GM12864 (cell line): ENCODE measurements at regions not wholly inside any gene's neighbourhood (a gene's known extent, or its start where the extent isn't known, plus 50 kb on each side); places are given as distances from the start of the nearest gene placed in this dataset.

Experiments
- DNase-seq: peaks from one replicate; pipeline ENCODE4 v3.0.0-alpha.2; 2011; ENCODE audit warnings: low read depth
- H3K4me3 ChIP-seq: 2 replicates; pipeline ENCODE4 v1.5.1; 2011; ENCODE audit warnings: mild to moderate bottlenecking, low read depth, low read length, control low read depth
- TF ChIP-seq, protein P1 (sequence below): IDR thresholded peaks from 2 replicates; pipeline ENCODE4 v1.5.1; 2011; ENCODE audit warnings: low read depth, mild to moderate bottlenecking, moderate library complexity, low read length, control low read depth, inconsistent platforms; ENCODE audit errors: missing control alignments

GRCh38 chr14:50011242-50011641, 105.1 kb downstream of the VCPKMT start:
- TF ChIP-seq, protein P1, sequence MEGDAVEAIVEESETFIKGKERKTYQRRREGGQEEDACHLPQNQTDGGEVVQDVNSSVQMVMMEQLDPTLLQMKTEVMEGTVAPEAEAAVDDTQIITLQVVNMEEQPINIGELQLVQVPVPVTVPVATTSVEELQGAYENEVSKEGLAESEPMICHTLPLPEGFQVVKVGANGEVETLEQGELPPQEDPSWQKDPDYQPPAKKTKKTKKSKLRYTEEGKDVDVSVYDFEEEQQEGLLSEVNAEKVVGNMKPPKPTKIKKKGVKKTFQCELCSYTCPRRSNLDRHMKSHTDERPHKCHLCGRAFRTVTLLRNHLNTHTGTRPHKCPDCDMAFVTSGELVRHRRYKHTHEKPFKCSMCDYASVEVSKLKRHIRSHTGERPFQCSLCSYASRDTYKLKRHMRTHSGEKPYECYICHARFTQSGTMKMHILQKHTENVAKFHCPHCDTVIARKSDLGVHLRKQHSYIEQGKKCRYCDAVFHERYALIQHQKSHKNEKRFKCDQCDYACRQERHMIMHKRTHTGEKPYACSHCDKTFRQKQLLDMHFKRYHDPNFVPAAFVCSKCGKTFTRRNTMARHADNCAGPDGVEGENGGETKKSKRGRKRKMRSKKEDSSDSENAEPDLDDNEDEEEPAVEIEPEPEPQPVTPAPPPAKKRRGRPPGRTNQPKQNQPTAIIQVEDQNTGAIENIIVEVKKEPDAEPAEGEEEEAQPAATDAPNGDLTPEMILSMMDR, result no peak
- DNase-seq, result no peak
- no peak overlapping the region for H3K4me3 ChIP-seq

- DNase-seq, result no peak
- TF ChIP-seq, protein P1, result no peak
Observed at GRCh38 chr14:50012644-50013043, 103.7 kb downstream of the VCPKMT start.

GRCh38 chr14:50013198-50013918, 103.0 kb downstream of the VCPKMT start:
- H3K4me3 ChIP-seq, result no peak overlapping the region
- TF ChIP-seq, protein P1, result no peak

More at GRCh38 chr14:50012644-50013043, 103.7 kb downstream of the VCPKMT start:
- H3K4me3 ChIP-seq, result no peak overlapping the region

DNA sequence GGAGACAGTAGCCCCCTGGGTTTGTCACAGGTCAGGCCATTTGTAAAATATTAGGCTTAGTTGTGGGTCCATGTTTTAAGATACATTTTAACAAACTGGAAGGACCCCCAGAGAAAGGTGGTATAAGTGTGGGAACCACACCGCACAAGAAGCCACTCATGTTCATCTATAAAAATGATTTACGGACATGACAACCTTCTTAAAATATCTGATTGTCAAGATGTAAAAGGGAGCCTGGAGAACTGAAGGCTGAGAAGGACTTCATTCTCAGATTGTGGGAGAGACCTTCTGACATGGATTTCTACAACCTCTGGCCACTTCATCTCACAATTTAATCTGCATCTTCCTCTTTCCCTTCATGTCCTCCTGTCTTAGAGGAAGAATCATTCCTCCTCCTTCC, 102.4 kb downstream of the VCPKMT start:
- no peak overlapping the region for H3K4me3 ChIP-seq
- DNase-seq, result no peak
- TF ChIP-seq, protein P1, result no peak

More at GRCh38 chr14:50013198-50013918, 103.0 kb downstream of the VCPKMT start:
- no peak for DNase-seq

DNA sequence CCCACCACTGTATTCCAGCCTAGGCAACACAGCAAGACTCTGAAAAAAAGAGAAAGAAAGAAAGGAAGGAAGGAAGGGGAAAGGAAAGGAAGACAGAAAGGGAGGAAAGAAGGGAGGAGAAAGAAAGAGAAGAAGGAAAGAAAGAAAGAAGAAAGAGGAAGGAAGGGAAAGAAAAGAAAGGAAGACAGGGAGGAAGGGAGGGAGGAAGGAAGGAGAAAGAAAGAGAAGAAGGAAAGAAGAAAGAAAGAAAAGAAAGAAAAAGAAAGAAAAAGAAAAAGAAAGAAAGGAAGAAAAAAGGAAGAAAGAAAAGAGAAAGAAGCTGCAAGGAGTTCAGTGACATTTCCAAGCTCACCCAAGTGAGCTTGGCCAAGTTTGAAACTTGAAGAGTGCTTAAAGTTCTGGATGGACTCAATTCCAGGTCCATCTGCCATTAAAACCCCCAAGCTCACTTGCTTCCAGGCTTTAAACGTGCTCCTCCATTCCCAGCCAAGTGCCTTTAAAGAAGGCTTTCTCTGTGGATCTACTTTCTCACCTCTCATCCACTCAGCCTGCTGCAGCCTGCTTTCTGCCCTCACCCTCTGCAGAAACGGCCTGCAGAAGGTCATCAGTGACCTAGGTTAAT, 101.5 kb downstream of the VCPKMT start:
- DNase-seq, result no peak
- no peak overlapping the region for H3K4me3 ChIP-seq
- TF ChIP-seq, protein P1, result no peak

DNA sequence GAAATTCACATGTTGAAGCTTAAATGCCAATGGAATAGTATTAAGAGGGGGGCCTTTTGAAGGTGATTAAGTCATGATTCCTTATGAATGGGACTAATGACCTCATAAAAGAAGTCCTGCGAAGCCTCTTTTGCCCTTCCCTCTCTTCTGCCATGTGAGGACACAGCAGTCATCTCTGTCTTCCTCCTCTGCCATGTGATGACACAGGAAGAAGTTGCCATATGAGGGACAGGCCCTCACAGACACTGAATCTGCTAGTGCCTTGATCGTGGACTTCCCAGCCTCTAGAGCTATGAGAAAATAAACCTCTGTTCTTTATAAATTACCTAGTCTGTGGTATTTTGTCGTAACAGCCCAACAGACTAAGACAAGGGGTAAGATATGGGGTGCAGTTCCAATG, 100.7 kb downstream of the VCPKMT start:
- DNase-seq, result no peak
- H3K4me3 ChIP-seq, result no peak overlapping the region
- TF ChIP-seq, protein P1, result no peak
